PC-9 (cell line): ENCODE measurements at regions not wholly inside any gene's neighbourhood (a gene's known extent, or its start where the extent isn't known, plus 50 kb on each side); places are given as distances from the start of the nearest gene placed in this dataset.

Experiments used
- BruUV-seq: library from RNA; stranded (reverse); fragments of 400-500 nt; replicated peaks from 2 replicates; lab custom pipeline; 2021; lab: Mats Ljungman, UMichigan
- CTCF ChIA-PET: fragments of 300-600 bp; sonication (Branson Sonifier 250); formaldehyde crosslinking; loops from one replicate; lab custom pipeline; 2022; ENCODE audit warnings: antibody characterized with exemption; lab: Charles Lee
- POLR2A ChIA-PET: fragments of 300-600 bp; sonication (Branson Sonifier 250); formaldehyde crosslinking; loops from one replicate; lab custom pipeline; 2022; ENCODE audit warnings: antibody characterized with exemption; ENCODE audit not compliant: unreplicated experiment; lab: Charles Lee
- DNase-seq, 2 experiments: peaks; one replicate each; pipeline versions ENCODE4 v3.0.0 to v3.0.0-alpha.2; 2015 to 2022; ENCODE audit warnings: mixed read lengths in 1 of 2
- H2AFZ ChIP-seq: fragments of 200-600 bp; sonication (generic); 2 replicates; pipeline ENCODE4 v1.8.1; 2017; ENCODE audit warnings: antibody characterized with exemption
- H3F3A ChIP-seq: fragments of 200-600 bp; sonication (generic); 2 replicates; pipeline ENCODE4 v1.8.1; 2017; ENCODE audit warnings: antibody characterized with exemption, mild to moderate bottlenecking, low read depth; ENCODE audit not compliant: insufficient read depth
- H3K27ac ChIP-seq: fragments of 200-600 bp; sonication (generic); 2 replicates; pipeline ENCODE4 v1.6.1; 2016; ENCODE audit warnings: mixed run types
- H3K27me3 ChIP-seq: fragments of 200-600 bp; sonication (generic); 2 replicates; pipeline ENCODE4 v1.6.1; 2016; ENCODE audit warnings: low read depth, mixed run types; ENCODE audit not compliant: insufficient read depth
- H3K36me3 ChIP-seq: fragments of 200-600 bp; sonication (generic); 2 replicates; pipeline ENCODE4 v1.6.1; 2016; ENCODE audit warnings: low read depth, mixed run types
- H3K4me1 ChIP-seq: fragments of 200-600 bp; sonication (generic); replicated peaks from 2 replicates; pipeline ENCODE4 v1.6.1; 2016; ENCODE audit warnings: mixed run types; ENCODE audit not compliant: insufficient read depth
- H3K4me2 ChIP-seq: fragments of 200-600 bp; sonication (generic); 2 replicates; pipeline ENCODE4 v1.6.1; 2017; ENCODE audit warnings: mixed run types
- H3K4me3 ChIP-seq: fragments of 200-600 bp; sonication (generic); 2 replicates; pipeline ENCODE4 v1.6.1; 2016; ENCODE audit warnings: mixed run types
- H3K79me2 ChIP-seq: fragments of 200-600 bp; sonication (generic); 2 replicates; pipeline ENCODE4 v1.6.1; 2017; ENCODE audit warnings: low read depth, mixed run types
- H3K9me2 ChIP-seq: fragments of 200-600 bp; sonication (generic); 2 replicates; pipeline ENCODE4 v1.8.1; 2017; ENCODE audit warnings: mild to moderate bottlenecking; ENCODE audit not compliant: insufficient read depth
- H3K9me3 ChIP-seq: fragments of 200-600 bp; sonication (generic); 2 replicates; pipeline ENCODE4 v1.8.1; 2016; ENCODE audit warnings: low read depth; ENCODE audit not compliant: insufficient read depth
- H4K20me1 ChIP-seq: fragments of 200-600 bp; sonication (generic); 2 replicates; pipeline ENCODE4 v1.8.1; 2017; ENCODE audit not compliant: insufficient read depth
- CTCF ChIP-seq: fragments of 200-600 bp; sonication (generic); conservative IDR thresholded peaks from 2 replicates; pipeline ENCODE4 v1.6.1; 2017; ENCODE audit warnings: mixed run types, antibody characterized with exemption, mild to moderate bottlenecking, moderate library complexity
- EZH2 ChIP-seq: fragments of 200-600 bp; sonication (generic); IDR thresholded peaks from 2 replicates; pipeline ENCODE4 v1.8.0; 2017; ENCODE audit warnings: antibody characterized with exemption, low read depth
- intact Hi-C: fragments of 100-400 bp; cut with micrococcal nuclease; formaldehyde crosslinking; loops from one replicate; pipeline ENCODE4 v1.10.0; 2022; ENCODE audit not compliant: unreplicated experiment

GRCh38 chr18:60050821-60051220 is 151.0 kb downstream of the PMAIP1 start:
- Histone ChIP-seq H3K4me3 (no peak overlapping the region), H3K27ac (no peak overlapping the region), H3K79me2 (no peaks in the 10 kb centered on the region), H3K4me2 (no peak overlapping the region), H3F3A (peaks cover 4% of the 10 kb centered on the region; the same call in 1 of the 2 replicates), H3K9me2 (no peaks in the 10 kb centered on the region), H3K4me1 (peaks cover 27% of the 10 kb centered on the region), H3K36me3 (no peaks in the 10 kb centered on the region), H4K20me1 (no peaks in the 10 kb centered on the region), H3K9me3 (peaks cover 6% of the 10 kb centered on the region; the same call in 1 of the 2 replicates), H3K27me3 (no peaks in the 10 kb centered on the region), H2AFZ (no peak overlapping the region)
- intact Hi-C loops = loop anchor here (5.0 kb wide), 2 partner anchors 149 to 214 kb away; no protein-coding TSS in a partner anchor
- ChIA-PET POLR2A (no interaction called here), CTCF (no interaction called here)
- DNase-seq = no peak
- TF ChIP-seq CTCF = no peak
- no peak for TF ChIP-seq EZH2
- no TSS peak for BruUV-seq

GRCh38 chr18:60049172-60049571 is 149.4 kb downstream of the PMAIP1 start:
- Histone ChIP-seq H3K4me2 (no peak overlapping the region), H3K79me2 (no peaks in the 10 kb centered on the region), H3K9me3 (peaks cover 6% of the 10 kb centered on the region; the same call in 1 of the 2 replicates), H4K20me1 (no peaks in the 10 kb centered on the region), H3F3A (peaks cover 3% of the 10 kb centered on the region; the same call in 1 of the 2 replicates), H3K27ac (no peak overlapping the region), H2AFZ (no peak overlapping the region), H3K36me3 (no peaks in the 10 kb centered on the region), H3K4me1 (peaks cover 30% of the 10 kb centered on the region), H3K4me3 (no peak overlapping the region), H3K9me2 (no peaks in the 10 kb centered on the region), H3K27me3 (no peaks in the 10 kb centered on the region)
- TF ChIP-seq EZH2 (no peak), CTCF (no peak)
- intact Hi-C loops = no loop called here
- ChIA-PET CTCF (no interaction called here), POLR2A (no interaction called here)
- BruUV-seq = no TSS peak
- DNase-seq = no peak

- DNase-seq = no peak
- Histone ChIP-seq H3K27ac (no peak overlapping the region), H2AFZ (no peak overlapping the region)
Observed at GRCh38 chr18:60047556-60047955, 147.8 kb downstream of the PMAIP1 start.

More at GRCh38 chr18:60047556-60047955, 147.8 kb downstream of the PMAIP1 start:
- H3K4me1 ChIP-seq = peaks cover 21% of the 10 kb centered on the region
- no peak overlapping the region for H3K4me2 ChIP-seq
- H3K36me3 ChIP-seq = no peaks in the 10 kb centered on the region
- no peaks in the 10 kb centered on the region for H4K20me1 ChIP-seq
- ChIA-PET POLR2A (no interaction called here), CTCF (no interaction called here)
- no peak overlapping the region for H3K4me3 ChIP-seq
- BruUV-seq = no TSS peak
- H3K9me3 ChIP-seq = no peaks in the 10 kb centered on the region; the same call in 1 of the 2 replicates
- no peaks in the 10 kb centered on the region for H3K27me3 ChIP-seq
- TF ChIP-seq EZH2 (no peak), CTCF (no peak)
- no peaks in the 10 kb centered on the region for H3K79me2 ChIP-seq
- no peaks in the 10 kb centered on the region for H3K9me2 ChIP-seq
- intact Hi-C loops = no loop called here
- H3F3A ChIP-seq = no peaks in the 10 kb centered on the region; the same call in 1 of the 2 replicates
